SK-N-SH (cell line): ENCODE measurements at regions not wholly inside any gene's neighbourhood (a gene's known extent, or its start where the extent isn't known, plus 50 kb on each side); places are given as distances from the start of the nearest gene placed in this dataset.

Experiments used
- CTCF ChIA-PET: fragments of 300-600, 350-600 bp; formaldehyde crosslinking; extraction: SDS; loops from one replicate; lab custom pipeline; 2021; lab: Yijun Ruan, JAX
- POLR2A ChIA-PET: fragments of 350-600 bp; sonication (Branson Sonifier 250); formaldehyde crosslinking; extraction: SDS; loops from one replicate; lab custom pipeline; 2020; ENCODE audit warnings: antibody characterized with exemption, inconsistent platforms; lab: Yijun Ruan, JAX
- DNase-seq: peaks from one replicate; pipeline ENCODE4 v3.0.0; 2012
- H2AFZ ChIP-seq: fragments of 200-600 bp; sonication (generic); 2 replicates; pipeline ENCODE4 v1.8.1; 2016; ENCODE audit warnings: antibody characterized with exemption, mild to moderate bottlenecking, low read depth
- H3F3A ChIP-seq: fragments of 200-600 bp; sonication (generic); replicated peaks from 2 replicates; pipeline ENCODE3; 2016; ENCODE audit warnings: antibody characterized with exemption, mild to moderate bottlenecking; ENCODE audit not compliant: insufficient read depth
- H3K27ac ChIP-seq, 2 experiments: fragments of 200-500 bp in 1 of 2; fragments of 200-600 bp in 1 of 2; sonication (Bioruptor generic) in 1 of 2; sonication (generic), shearing (Covaris generic) in 1 of 2; 2 replicates each; pipeline versions ENCODE4 v1.5.1 to v1.6.1; 2014 to 2016; ENCODE audit warnings: low read depth in 2 of 2, inconsistent platforms in 1 of 2, low read length in 1 of 2, mild to moderate bottlenecking in 1 of 2, mixed read lengths in 1 of 2
- H3K27me3 ChIP-seq: fragments of 200-600 bp; sonication (generic), shearing (Covaris generic); 2 replicates; pipeline ENCODE4 v1.6.1; 2016; ENCODE audit warnings: mixed run types; ENCODE audit not compliant: insufficient read depth
- H3K36me3 ChIP-seq, 2 experiments: fragments of 200-500 bp in 1 of 2; fragments of 200-600 bp in 1 of 2; sonication (Bioruptor generic) in 1 of 2; sonication (generic) in 1 of 2; replicated peaks in 1 of 2; 2 replicates each; pipeline versions ENCODE3 to v1.5.1; 2014 to 2016; ENCODE audit warnings: low read length in 1 of 2, mild to moderate bottlenecking in 1 of 2; ENCODE audit not compliant: insufficient read depth in 2 of 2, control insufficient read depth in 1 of 2
- H3K4me1 ChIP-seq, 2 experiments: fragments of 200-500 bp in 1 of 2; fragments of 200-600 bp in 1 of 2; sonication (Bioruptor generic) in 1 of 2; sonication (generic), shearing (Covaris generic) in 1 of 2; 2 replicates each; pipeline versions ENCODE4 v1.5.1 to v1.6.1; 2014 to 2016; ENCODE audit warnings: low read depth in 1 of 2, low read length in 1 of 2, mixed run types in 1 of 2; ENCODE audit not compliant: insufficient read depth in 2 of 2, control insufficient read depth in 1 of 2
- H3K4me2 ChIP-seq: fragments of 200-600 bp; sonication (generic), shearing (Covaris generic); 2 replicates; pipeline ENCODE4 v1.6.1; 2017; ENCODE audit warnings: mixed run types
- H3K4me3 ChIP-seq, 2 experiments: fragments of 200-500 bp in 1 of 2; fragments of 200-600 bp in 1 of 2; sonication (Bioruptor generic) in 1 of 2; sonication (generic), shearing (Covaris generic) in 1 of 2; 2 replicates each; pipeline versions ENCODE4 v1.5.1 to v1.8.1; 2014 to 2016; ENCODE audit warnings: low read depth in 2 of 2, inconsistent platforms in 1 of 2, low read length in 1 of 2, mild to moderate bottlenecking in 1 of 2, mixed read lengths in 1 of 2, moderate library complexity in 1 of 2
- H3K79me2 ChIP-seq: fragments of 200-600 bp; sonication (generic); 2 replicates; pipeline ENCODE4 v1.8.1; 2017; ENCODE audit warnings: mild to moderate bottlenecking; ENCODE audit not compliant: insufficient read depth
- H3K9ac ChIP-seq: fragments of 200-600 bp; sonication (generic); 2 replicates; pipeline ENCODE4 v1.6.1; 2017; ENCODE audit warnings: mixed run types
- H3K9me2 ChIP-seq: fragments of 200-600 bp; sonication (generic); 2 replicates; pipeline ENCODE4 v1.6.1; 2017; ENCODE audit warnings: mixed run types
- H3K9me3 ChIP-seq: fragments of 200-600 bp; sonication (generic); 2 replicates; pipeline ENCODE4 v1.6.1; 2017; ENCODE audit warnings: mixed run types, mild to moderate bottlenecking, moderate library complexity
- H4K20me1 ChIP-seq: fragments of 200-600 bp; sonication (generic); 2 replicates; pipeline ENCODE4 v1.6.1; 2017; ENCODE audit warnings: mild to moderate bottlenecking, mixed run types; ENCODE audit not compliant: insufficient read depth
- CTCF ChIP-seq: fragments of 200-600 bp; sonication (generic); IDR thresholded peaks from 2 replicates; pipeline ENCODE4 v1.6.1; 2017; ENCODE audit warnings: antibody characterized with exemption, mild to moderate bottlenecking, moderate library complexity
- FOSL2 ChIP-seq: IDR thresholded peaks from 2 replicates; pipeline ENCODE4 v1.4.0; 2012; ENCODE audit warnings: low read depth, mild to moderate bottlenecking, moderate library complexity, borderline replicate concordance
- FOXJ3 ChIP-seq: sonication (generic); formaldehyde crosslinking; IDR thresholded peaks from 2 replicates; pipeline ENCODE4 v1.5.1; 2020; ENCODE audit warnings: mild to moderate bottlenecking, missing genetic modification reagents
- GABPA ChIP-seq: IDR thresholded peaks from 2 replicates; pipeline ENCODE4 v1.4.0; 2012; ENCODE audit warnings: low read depth, mild to moderate bottlenecking
- GATA2 ChIP-seq: sonication (generic); formaldehyde crosslinking; IDR thresholded peaks from 2 replicates; pipeline ENCODE4 v1.5.0; 2020; ENCODE audit warnings: mild to moderate bottlenecking, missing genetic modification reagents
- JUND ChIP-seq: IDR thresholded peaks from 2 replicates; pipeline ENCODE4 v1.4.0; 2012
- MAX ChIP-seq: IDR thresholded peaks from 2 replicates; pipeline ENCODE4 v1.4.0; 2012; ENCODE audit warnings: low read depth
- MXI1 ChIP-seq: IDR thresholded peaks from 2 replicates; pipeline ENCODE4 v1.6.1; 2012; ENCODE audit warnings: mild to moderate bottlenecking, low read depth, low read length, improper control_type of control experiment
- NFIC ChIP-seq: IDR thresholded peaks from 2 replicates; pipeline ENCODE4 v1.4.0; 2012; ENCODE audit warnings: borderline replicate concordance
- NRF1 ChIP-seq: IDR thresholded peaks from 2 replicates; pipeline ENCODE4 v1.6.1; 2012; ENCODE audit warnings: low read depth, mild to moderate bottlenecking, low read length
- POLR2AphosphoS5 ChIP-seq: IDR thresholded peaks from 2 replicates; pipeline ENCODE4 v1.6.1; 2012; ENCODE audit warnings: low read depth, low read length
- RXRA ChIP-seq: IDR thresholded peaks from 2 replicates; pipeline ENCODE4 v1.4.0; 2012; ENCODE audit warnings: low read depth, mild to moderate bottlenecking, borderline replicate concordance
- SMC3 ChIP-seq: IDR thresholded peaks from 2 replicates; pipeline ENCODE4 v1.6.1; 2012; ENCODE audit warnings: low read depth, low read length, improper control_type of control experiment
- TCF12 ChIP-seq: IDR thresholded peaks from 2 replicates; pipeline ENCODE4 v1.4.0; 2012
- TEAD4 ChIP-seq: IDR thresholded peaks from 2 replicates; pipeline ENCODE4 v1.4.0; 2012; ENCODE audit warnings: mild to moderate bottlenecking, borderline replicate concordance; ENCODE audit not compliant: insufficient read depth
- USF2 ChIP-seq: fragments of 150-350 bp; IDR thresholded peaks from 2 replicates; pipeline ENCODE4 v1.6.1; 2017; ENCODE audit warnings: antibody characterized with exemption, low read length, low read depth, borderline replicate concordance
- ZBTB33 ChIP-seq: IDR thresholded peaks from 2 replicates; pipeline ENCODE4 v1.4.0; 2012; ENCODE audit warnings: low read depth, borderline replicate concordance
- WGBS: methylation state at CpG from one replicate; pipeline ENCODE4 v1.1.6; 2017; ENCODE audit warnings: low lambda C conversion rate; 5-methylcytosine and 5-hydroxymethylcytosine counted together

GRCh38 chr2:5449867-5450266 lies 242.3 kb upstream of the SOX11 start (continued):
- TF ChIP-seq USF2: no peak

- no peak overlapping the region for H3K4me2 ChIP-seq
- no peak for DNase-seq
- no peaks in the 10 kb centered on the region for H3K4me1 ChIP-seq
- H3F3A ChIP-seq: no peaks in the 10 kb centered on the region
- no peaks in the 10 kb centered on the region for H3K36me3 ChIP-seq
- H3K4me3 ChIP-seq: no peak overlapping the region
- ChIA-PET CTCF (interaction anchor here (0.7 to 1.7 kb wide), 4 partner anchors 12 to 42 kb away, joined by 3 to 4 read pairs (median 3); no protein-coding TSS in a partner anchor), POLR2A (no interaction called here)
- 42% methylated on average over 23 of the region's 23 CpGs for WGBS
- H2AFZ ChIP-seq: no peak overlapping the region
- no peak overlapping the region for H3K27ac ChIP-seq
- H3K79me2 ChIP-seq: no peaks in the 10 kb centered on the region
- no peaks in the 10 kb centered on the region for H3K9me2 ChIP-seq
- H3K9me3 ChIP-seq: peaks cover 5% of the 10 kb centered on the region
- no peaks in the 10 kb centered on the region for H4K20me1 ChIP-seq
- no peak for TF ChIP-seq MXI1
- no peak for TF ChIP-seq POLR2AphosphoS5
- no peak for TF ChIP-seq RXRA
- TF ChIP-seq NRF1: no peak
- TF ChIP-seq, all 33 proteins: peak for 0
- H3K27me3 ChIP-seq: no peaks in the 10 kb centered on the region
- no peak overlapping the region for H3K9ac ChIP-seq
Measured at GRCh38 chr2:5453220-5454050, 238.7 kb upstream of the SOX11 start.

- peaks cover 5% of the 10 kb centered on the region; the same call in 1 of the 2 replicates for H3K9me3 ChIP-seq
- H3K9me2 ChIP-seq: no peaks in the 10 kb centered on the region
- no peaks in the 10 kb centered on the region for H3K36me3 ChIP-seq
- no peak for DNase-seq
- no peaks in the 10 kb centered on the region for H3K27me3 ChIP-seq
- POLR2A ChIA-PET: no interaction called here
- H3K27ac ChIP-seq: no peak overlapping the region
- H4K20me1 ChIP-seq: no peaks in the 10 kb centered on the region
- H3F3A ChIP-seq: no peaks in the 10 kb centered on the region
- no peaks in the 10 kb centered on the region for H3K79me2 ChIP-seq
- H3K4me1 ChIP-seq: peaks cover 0 to under 1% of the 10 kb centered on the region in 2 experiments; a peak in 1 of 4 replicates
- H3K9ac ChIP-seq: no peak overlapping the region
- H3K4me2 ChIP-seq: no peak overlapping the region
- WGBS: 28% methylated on average over 4 of the region's 4 CpGs
- CTCF ChIA-PET: interaction anchor here (1.1 to 1.7 kb wide), 3 partner anchors 11 to 15 kb away, joined by 3 to 4 read pairs (median 3); no protein-coding TSS in a partner anchor
- no peak overlapping the region for H2AFZ ChIP-seq
- no peak overlapping the region for H3K4me3 ChIP-seq
- TF ChIP-seq GATA2 (CRISPR knock-in tag) (no peak), MAX (no peak), NFIC (no peak), TCF12 (no peak), USF2 (no peak), TEAD4 (no peak), ZBTB33 (no peak), SMC3 (no peak), GABPA (no peak), FOXJ3 (CRISPR knock-in tag) (no peak), FOSL2 (no peak), CTCF (no peak), JUND (no peak)
Measured at GRCh38 chr2:5454051-5454390, 238.2 kb upstream of the SOX11 start.
